ENCODE measurements at regions not wholly inside any gene's neighbourhood (a gene's known extent, or its start where the extent isn't known, plus 50 kb on each side); places are given as distances from the start of the nearest gene placed in this dataset.

DNA sequence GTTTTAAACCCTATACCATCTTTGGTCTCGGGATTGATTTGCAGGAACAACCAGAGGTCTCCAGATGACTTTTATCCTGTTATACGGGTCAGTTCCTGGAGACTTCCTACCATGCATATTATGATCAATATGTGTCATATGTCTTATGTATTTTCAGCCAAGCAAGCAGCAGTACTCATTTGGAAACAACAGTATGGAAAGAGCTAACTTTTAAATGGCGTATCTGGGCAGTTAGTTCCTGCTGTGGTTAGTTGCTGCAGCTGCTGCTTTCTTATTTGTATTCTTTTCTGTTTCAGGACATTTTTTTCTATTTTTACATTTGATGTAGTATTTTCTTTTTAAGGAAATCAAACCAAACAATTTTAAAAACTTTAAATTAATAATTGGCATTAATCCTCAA, 207.5 kb downstream of the MANEA start:
- TF ChIP-seq, protein P1, sequence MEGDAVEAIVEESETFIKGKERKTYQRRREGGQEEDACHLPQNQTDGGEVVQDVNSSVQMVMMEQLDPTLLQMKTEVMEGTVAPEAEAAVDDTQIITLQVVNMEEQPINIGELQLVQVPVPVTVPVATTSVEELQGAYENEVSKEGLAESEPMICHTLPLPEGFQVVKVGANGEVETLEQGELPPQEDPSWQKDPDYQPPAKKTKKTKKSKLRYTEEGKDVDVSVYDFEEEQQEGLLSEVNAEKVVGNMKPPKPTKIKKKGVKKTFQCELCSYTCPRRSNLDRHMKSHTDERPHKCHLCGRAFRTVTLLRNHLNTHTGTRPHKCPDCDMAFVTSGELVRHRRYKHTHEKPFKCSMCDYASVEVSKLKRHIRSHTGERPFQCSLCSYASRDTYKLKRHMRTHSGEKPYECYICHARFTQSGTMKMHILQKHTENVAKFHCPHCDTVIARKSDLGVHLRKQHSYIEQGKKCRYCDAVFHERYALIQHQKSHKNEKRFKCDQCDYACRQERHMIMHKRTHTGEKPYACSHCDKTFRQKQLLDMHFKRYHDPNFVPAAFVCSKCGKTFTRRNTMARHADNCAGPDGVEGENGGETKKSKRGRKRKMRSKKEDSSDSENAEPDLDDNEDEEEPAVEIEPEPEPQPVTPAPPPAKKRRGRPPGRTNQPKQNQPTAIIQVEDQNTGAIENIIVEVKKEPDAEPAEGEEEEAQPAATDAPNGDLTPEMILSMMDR (IDR thresholded peaks at IDR 0.05; ENCODE audit: insufficient read depth, low read length, poor library complexity, severe bottlenecking), result no peak
- TF ChIP-seq EZH2phosphoT487 (conservative IDR thresholded peaks at IDR 0.05; ENCODE audit: low read length), result no peak

Measured in SU-DHL-6 (cell line).